GM12891 (cell line): ENCODE measurements at regions not wholly inside any gene's neighbourhood (a gene's known extent, or its start where the extent isn't known, plus 50 kb on each side); places are given as distances from the start of the nearest gene placed in this dataset.

Source experiments
- POLR2A ChIP-seq: IDR thresholded peaks from 2 replicates; pipeline ENCODE4 v1.6.1; 2011; ENCODE audit warnings: low read depth, low read length, control low read depth
- POLR2AphosphoS5 ChIP-seq: IDR thresholded peaks from 2 replicates; pipeline ENCODE4 v1.6.1; 2011; ENCODE audit warnings: low read depth, low read length, control low read depth

DNA sequence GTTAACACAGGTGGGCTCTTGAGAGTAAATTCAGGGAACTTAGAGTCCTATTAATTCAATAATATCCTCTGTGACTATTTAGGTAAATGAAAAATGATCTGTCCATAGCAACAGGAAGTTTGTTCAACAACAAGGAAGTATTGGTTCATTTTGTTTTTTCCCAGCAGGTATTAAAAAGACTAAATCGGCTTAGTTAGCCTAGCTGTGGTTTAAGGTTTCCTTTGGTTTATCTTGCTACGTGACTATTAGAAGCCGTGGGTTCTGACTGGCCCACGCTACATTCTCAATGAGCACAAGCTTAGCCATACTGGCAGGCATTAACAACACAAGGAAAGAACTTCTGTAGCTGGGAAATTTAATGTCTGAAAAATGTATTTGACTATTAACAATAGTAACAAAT, 168.8 kb upstream of the HS3ST1 start:
- no peak for TF ChIP-seq POLR2A
- TF ChIP-seq POLR2AphosphoS5 = no peak
